ENCODE measurements at regions not wholly inside any gene's neighbourhood (a gene's known extent, or its start where the extent isn't known, plus 50 kb on each side); places are given as distances from the start of the nearest gene placed in this dataset.

GRCh38 chr5:167052791-167053190, 1238.7 kb upstream of the WWC1 start:
- no peak overlapping the region for H2AFZ ChIP-seq (ENCODE audit: low read length)
- H3K4me1 ChIP-seq (ENCODE audit: insufficient read depth, low read length, severe bottlenecking) = no peaks in the 10 kb centered on the region
- TF ChIP-seq EZH2 (IDR thresholded peaks at IDR 0.05; ENCODE audit: borderline replicate concordance, low read length) (no peak), CTCF (IDR thresholded peaks at IDR 0.05; ENCODE audit: low read length) (no peak)
- H3K36me3 ChIP-seq (ENCODE audit: insufficient read depth, low read length) = no peaks in the 10 kb centered on the region
- no peaks in the 10 kb centered on the region for H4K20me1 ChIP-seq (ENCODE audit: insufficient read depth, low read length)
- no peak overlapping the region for H3K4me2 ChIP-seq (ENCODE audit: low read length)
- H3F3A ChIP-seq (ENCODE audit: insufficient read depth, low read length) = no peaks in the 10 kb centered on the region
- H3K4me3 ChIP-seq (ENCODE audit: low read depth, low read length, poor library complexity, severe bottlenecking) = no peak overlapping the region
- H3K27me3 ChIP-seq (ENCODE audit: insufficient read depth, low read length) = no peaks in the 10 kb centered on the region
- no peak overlapping the region for H3K27ac ChIP-seq (ENCODE audit: low read depth, low read length, poor library complexity, severe bottlenecking)
- H3K9me3 ChIP-seq (ENCODE audit: low read length) = no peaks in the 10 kb centered on the region
- no peaks in the 10 kb centered on the region for H3K9me2 ChIP-seq (ENCODE audit: low read depth, low read length)
- no peak overlapping the region for H3K9ac ChIP-seq (ENCODE audit: low read length)
- H3K79me2 ChIP-seq (ENCODE audit: insufficient read depth, low read length) = no peaks in the 10 kb centered on the region

- Histone ChIP-seq H3K79me2 (ENCODE audit: insufficient read depth, low read length) (no peaks in the 10 kb centered on the region), H3F3A (ENCODE audit: insufficient read depth, low read length) (no peaks in the 10 kb centered on the region), H3K36me3 (ENCODE audit: insufficient read depth, low read length) (no peaks in the 10 kb centered on the region), H3K9me2 (ENCODE audit: low read depth, low read length) (no peaks in the 10 kb centered on the region), H3K4me3 (ENCODE audit: low read depth, low read length, poor library complexity, severe bottlenecking) (no peak overlapping the region), H3K27ac (ENCODE audit: low read depth, low read length, poor library complexity, severe bottlenecking) (no peak overlapping the region), H3K4me1 (ENCODE audit: insufficient read depth, low read length, severe bottlenecking) (no peaks in the 10 kb centered on the region), H3K9me3 (ENCODE audit: low read length) (no peaks in the 10 kb centered on the region), H2AFZ (ENCODE audit: low read length) (no peak overlapping the region), H4K20me1 (ENCODE audit: insufficient read depth, low read length) (no peaks in the 10 kb centered on the region), H3K9ac (ENCODE audit: low read length) (no peak overlapping the region), H3K27me3 (ENCODE audit: insufficient read depth, low read length) (no peaks in the 10 kb centered on the region), H3K4me2 (ENCODE audit: low read length) (no peak overlapping the region)
- TF ChIP-seq CTCF (IDR thresholded peaks at IDR 0.05; ENCODE audit: low read length) (no peak), EZH2 (IDR thresholded peaks at IDR 0.05; ENCODE audit: borderline replicate concordance, low read length) (no peak)
Observed at GRCh38 chr5:167057665-167058064, 1233.8 kb upstream of the WWC1 start.

GRCh38 chr5:167061695-167062094, 1229.8 kb upstream of the WWC1 start:
- no peaks in the 10 kb centered on the region for H3K4me1 ChIP-seq (ENCODE audit: insufficient read depth, low read length, severe bottlenecking)
- H3F3A ChIP-seq (ENCODE audit: insufficient read depth, low read length) = no peaks in the 10 kb centered on the region
- H3K27me3 ChIP-seq (ENCODE audit: insufficient read depth, low read length) = no peaks in the 10 kb centered on the region
- H3K9ac ChIP-seq (ENCODE audit: low read length) = no peak overlapping the region
- no peaks in the 10 kb centered on the region for H3K36me3 ChIP-seq (ENCODE audit: insufficient read depth, low read length)
- no peak overlapping the region for H3K27ac ChIP-seq (ENCODE audit: low read depth, low read length, poor library complexity, severe bottlenecking)
- no peak overlapping the region for H2AFZ ChIP-seq (ENCODE audit: low read length)
- no peaks in the 10 kb centered on the region for H3K79me2 ChIP-seq (ENCODE audit: insufficient read depth, low read length)
- no peak for TF ChIP-seq CTCF (IDR thresholded peaks at IDR 0.05; ENCODE audit: low read length)
- TF ChIP-seq EZH2 (IDR thresholded peaks at IDR 0.05; ENCODE audit: borderline replicate concordance, low read length) = no peak
- no peak overlapping the region for H3K4me3 ChIP-seq (ENCODE audit: low read depth, low read length, poor library complexity, severe bottlenecking)
- no peak overlapping the region for H3K4me2 ChIP-seq (ENCODE audit: low read length)
- no peaks in the 10 kb centered on the region for H3K9me3 ChIP-seq (ENCODE audit: low read length)
- H3K9me2 ChIP-seq (ENCODE audit: low read depth, low read length) = no peaks in the 10 kb centered on the region
- no peaks in the 10 kb centered on the region for H4K20me1 ChIP-seq (ENCODE audit: insufficient read depth, low read length)
